SK-N-SH treated with all-trans-retinoic acid at 6 μM for 48 hours (cell line): ENCODE measurements at regions not wholly inside any gene's neighbourhood (a gene's known extent, or its start where the extent isn't known, plus 50 kb on each side); places are given as distances from the start of the nearest gene placed in this dataset.

ENCODE experiments used
- ATAC-seq: fragments of 200-7000 bp; cut with Tn5 transposase; 3 replicates; pipeline ENCODE4 v1.9.1; 2020; ENCODE audit warnings: mild to moderate bottlenecking, moderate library complexity
- ARNTL ChIP-seq: fragments of 450-650 bp; formaldehyde crosslinking; IDR thresholded peaks from 2 replicates; pipeline ENCODE4 v1.5.0; 2020; ENCODE audit warnings: low read depth, mild to moderate bottlenecking, moderate library complexity, borderline replicate concordance
- BACH2 ChIP-seq: fragments of 250-450 bp; sonication (Bioruptor Pico); IDR thresholded peaks from 2 replicates; pipeline ENCODE4 v1.9.0; 2021; ENCODE audit warnings: mild to moderate bottlenecking, borderline replicate concordance
- CREB5 ChIP-seq: fragments of 250-450 bp; sonication (Bioruptor Pico); IDR thresholded peaks from 2 replicates; pipeline ENCODE4 v1.5.1; 2020; ENCODE audit warnings: low read depth, mild to moderate bottlenecking, moderate library complexity
- CSDC2 ChIP-seq: fragments of 250-450 bp; sonication (Bioruptor Pico); IDR thresholded peaks from 2 replicates; pipeline ENCODE4 v1.5.0; 2020; ENCODE audit warnings: mild to moderate bottlenecking, moderate library complexity
- GLIS3 ChIP-seq: fragments of 250-450 bp; sonication (Bioruptor Pico); IDR thresholded peaks from 2 replicates; pipeline ENCODE4 v1.5.0; 2020; ENCODE audit warnings: mild to moderate bottlenecking, moderate library complexity
- POU6F1 ChIP-seq: fragments of 250-450 bp; sonication (Bioruptor Pico); IDR thresholded peaks from 2 replicates; pipeline ENCODE4 v1.8.0; 2021; ENCODE audit warnings: low read depth, mild to moderate bottlenecking, moderate library complexity, borderline replicate concordance
- PPARA ChIP-seq: fragments of 250-450 bp; sonication (Bioruptor Pico); IDR thresholded peaks from 2 replicates; pipeline ENCODE4 v1.5.0; 2020; ENCODE audit warnings: mild to moderate bottlenecking, borderline replicate concordance
- RARB ChIP-seq: fragments of 250-450 bp; sonication (Bioruptor Pico); IDR thresholded peaks from 2 replicates; pipeline ENCODE4 v1.8.0; 2021; ENCODE audit warnings: mild to moderate bottlenecking, moderate library complexity
- SNAI2 ChIP-seq: fragments of 250-450 bp; sonication (Bioruptor Pico); IDR thresholded peaks from 2 replicates; pipeline ENCODE4 v1.5.0; 2020; ENCODE audit warnings: mild to moderate bottlenecking, moderate library complexity
- TOX ChIP-seq: fragments of 250-450 bp; sonication (Bioruptor Pico); IDR thresholded peaks from 2 replicates; pipeline ENCODE4 v1.8.0; 2021; ENCODE audit warnings: mild to moderate bottlenecking, moderate library complexity, borderline replicate concordance
- ZC3H10 ChIP-seq: fragments of 250-450 bp; sonication (Bioruptor Pico); IDR thresholded peaks from 2 replicates; pipeline ENCODE4 v1.5.1; 2021; ENCODE audit warnings: mild to moderate bottlenecking, moderate library complexity
- ZFP3 ChIP-seq: fragments of 250-450 bp; sonication (Bioruptor Pico); IDR thresholded peaks from 2 replicates; pipeline ENCODE4 v1.5.0; 2020; ENCODE audit warnings: mild to moderate bottlenecking, moderate library complexity
- ZFP30 ChIP-seq: fragments of 450-650 bp; formaldehyde crosslinking; IDR thresholded peaks from 2 replicates; pipeline ENCODE4 v1.5.0; 2022; ENCODE audit warnings: mild to moderate bottlenecking, moderate library complexity
- ZNF565 ChIP-seq: fragments of 450-650 bp; formaldehyde crosslinking; conservative IDR thresholded peaks from 2 replicates; pipeline ENCODE4 v1.5.0; 2020; ENCODE audit warnings: low read depth, mild to moderate bottlenecking, moderate library complexity
- ZNF70 ChIP-seq: fragments of 450-650 bp; formaldehyde crosslinking; IDR thresholded peaks from 2 replicates; pipeline ENCODE4 v1.5.0; 2020; ENCODE audit warnings: mild to moderate bottlenecking, moderate library complexity
- ZNF8 ChIP-seq: fragments of 450-650 bp; formaldehyde crosslinking; IDR thresholded peaks from 2 replicates; pipeline ENCODE4 v1.5.0; 2020; ENCODE audit warnings: mild to moderate bottlenecking, moderate library complexity
- TF ChIP-seq, protein P1 (sequence below): fragments of 250-450 bp; sonication (Bioruptor Pico); IDR thresholded peaks from 2 replicates; pipeline ENCODE4 v1.5.0; 2020; ENCODE audit warnings: mild to moderate bottlenecking, moderate library complexity

DNA sequence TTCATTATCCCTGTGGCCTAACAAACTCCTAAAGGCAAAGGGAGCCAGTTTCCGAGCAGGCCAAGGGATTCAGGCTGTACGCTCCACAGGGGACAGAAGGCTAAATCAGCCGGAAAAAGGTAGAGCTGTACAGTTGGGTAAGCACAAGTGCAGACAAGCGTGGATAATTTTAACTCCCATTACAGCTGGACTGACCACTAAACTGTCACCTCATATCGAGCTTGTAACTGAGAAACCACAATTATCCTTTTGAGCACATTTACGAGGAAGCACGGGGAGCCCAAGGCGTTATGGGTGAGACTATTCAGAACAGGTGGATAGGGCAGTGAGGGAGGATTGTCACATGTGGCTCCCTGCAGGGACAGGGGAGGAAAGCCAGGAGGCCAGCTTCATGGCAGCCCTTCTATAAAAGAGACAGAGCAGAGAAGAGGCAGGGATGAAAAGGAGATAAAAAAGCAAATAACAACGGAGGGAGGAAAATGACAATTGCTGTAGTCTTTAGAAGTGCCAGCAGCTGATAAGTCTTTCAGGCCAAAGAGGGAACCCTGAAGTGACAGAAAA lies 288.0 kb downstream of the FGFR2 start:
- ATAC-seq = no peak

GRCh38 chr10:121311812-121312443 lies 286.3 kb downstream of the FGFR2 start:
- ATAC-seq = no peak
- TF ChIP-seq ZFP3 (CRISPR knock-in tag) = no peak
- no peak for TF ChIP-seq GLIS3 (CRISPR knock-in tag)
- TF ChIP-seq ZNF8 (CRISPR knock-in tag) = no peak
- TF ChIP-seq TOX = no peak
- no peak for TF ChIP-seq CREB5 (CRISPR knock-in tag)
- TF ChIP-seq SNAI2 (CRISPR knock-in tag) = no peak
- TF ChIP-seq PPARA (CRISPR knock-in tag) = no peak
- TF ChIP-seq POU6F1 (CRISPR knock-in tag) = no peak
- TF ChIP-seq RARB (CRISPR knock-in tag) = no peak
- TF ChIP-seq, protein P1, sequence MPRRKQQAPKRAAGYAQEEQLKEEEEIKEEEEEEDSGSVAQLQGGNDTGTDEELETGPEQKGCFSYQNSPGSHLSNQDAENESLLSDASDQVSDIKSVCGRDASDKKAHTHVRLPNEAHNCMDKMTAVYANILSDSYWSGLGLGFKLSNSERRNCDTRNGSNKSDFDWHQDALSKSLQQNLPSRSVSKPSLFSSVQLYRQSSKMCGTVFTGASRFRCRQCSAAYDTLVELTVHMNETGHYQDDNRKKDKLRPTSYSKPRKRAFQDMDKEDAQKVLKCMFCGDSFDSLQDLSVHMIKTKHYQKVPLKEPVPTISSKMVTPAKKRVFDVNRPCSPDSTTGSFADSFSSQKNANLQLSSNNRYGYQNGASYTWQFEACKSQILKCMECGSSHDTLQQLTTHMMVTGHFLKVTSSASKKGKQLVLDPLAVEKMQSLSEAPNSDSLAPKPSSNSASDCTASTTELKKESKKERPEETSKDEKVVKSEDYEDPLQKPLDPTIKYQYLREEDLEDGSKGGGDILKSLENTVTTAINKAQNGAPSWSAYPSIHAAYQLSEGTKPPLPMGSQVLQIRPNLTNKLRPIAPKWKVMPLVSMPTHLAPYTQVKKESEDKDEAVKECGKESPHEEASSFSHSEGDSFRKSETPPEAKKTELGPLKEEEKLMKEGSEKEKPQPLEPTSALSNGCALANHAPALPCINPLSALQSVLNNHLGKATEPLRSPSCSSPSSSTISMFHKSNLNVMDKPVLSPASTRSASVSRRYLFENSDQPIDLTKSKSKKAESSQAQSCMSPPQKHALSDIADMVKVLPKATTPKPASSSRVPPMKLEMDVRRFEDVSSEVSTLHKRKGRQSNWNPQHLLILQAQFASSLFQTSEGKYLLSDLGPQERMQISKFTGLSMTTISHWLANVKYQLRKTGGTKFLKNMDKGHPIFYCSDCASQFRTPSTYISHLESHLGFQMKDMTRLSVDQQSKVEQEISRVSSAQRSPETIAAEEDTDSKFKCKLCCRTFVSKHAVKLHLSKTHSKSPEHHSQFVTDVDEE = no peak

More for the DNA sequence above, 288.0 kb downstream of the FGFR2 start:
- no peak for TF ChIP-seq ZNF565 (CRISPR knock-in tag)

- no peak for TF ChIP-seq TOX
- TF ChIP-seq ARNTL (CRISPR knock-in tag) = no peak
- no peak for TF ChIP-seq BACH2 (CRISPR knock-in tag)
- TF ChIP-seq CSDC2 (CRISPR knock-in tag) = no peak
- TF ChIP-seq SNAI2 (CRISPR knock-in tag) = no peak
- no peak for TF ChIP-seq POU6F1 (CRISPR knock-in tag)
- TF ChIP-seq GLIS3 (CRISPR knock-in tag) = no peak
- no peak for TF ChIP-seq PPARA (CRISPR knock-in tag)
- no peak for TF ChIP-seq ZNF565 (CRISPR knock-in tag)
- TF ChIP-seq ZNF70 (CRISPR knock-in tag) = no peak
- TF ChIP-seq RARB (CRISPR knock-in tag) = no peak
- TF ChIP-seq, protein P1 = no peak
- no peak for TF ChIP-seq ZNF8 (CRISPR knock-in tag)
- TF ChIP-seq ZFP30 (CRISPR knock-in tag) = no peak
- TF ChIP-seq ZFP3 (CRISPR knock-in tag) = no peak
- no peak for TF ChIP-seq CREB5 (CRISPR knock-in tag)
- TF ChIP-seq ZC3H10 = no peak
- no peak for ATAC-seq
These were observed 285.7 kb downstream of the FGFR2 start for GRCh38 chr10:121312587-121312986.
